Endodermal cell (in vitro differentiated cells): ENCODE measurements at regions not wholly inside any gene's neighbourhood (a gene's known extent, or its start where the extent isn't known, plus 50 kb on each side); places are given as distances from the start of the nearest gene placed in this dataset.

ENCODE experiments used
- DNase-seq: peaks from one replicate; pipeline ENCODE4 v3.0.0-alpha.2; 2017
- H3K27ac ChIP-seq: 2 replicates; pipeline ENCODE4 v1.5.1; 2013; ENCODE audit warnings: mild to moderate bottlenecking, low read depth, low read length, moderate library complexity
- H3K27me3 ChIP-seq: 2 replicates; pipeline ENCODE4 v1.6.1; 2013; ENCODE audit warnings: mild to moderate bottlenecking, low read length, moderate library complexity; ENCODE audit not compliant: insufficient read depth, control insufficient read depth, poor library complexity, severe bottlenecking
- H3K36me3 ChIP-seq: 2 replicates; pipeline ENCODE4 v1.7.0; 2013; ENCODE audit warnings: mild to moderate bottlenecking, low read length, moderate library complexity; ENCODE audit not compliant: control insufficient read depth, insufficient read depth
- H3K4me1 ChIP-seq: one replicate; pipeline ENCODE4 v1.7.0; 2013; ENCODE audit warnings: low read length; ENCODE audit not compliant: control insufficient read depth, insufficient read depth
- H3K4me3 ChIP-seq: 2 replicates; pipeline ENCODE4 v1.5.1; 2013; ENCODE audit warnings: mild to moderate bottlenecking, low read length, moderate library complexity
- H3K9ac ChIP-seq: 2 replicates; pipeline ENCODE4 v1.6.1; 2013; ENCODE audit warnings: mild to moderate bottlenecking, low read length, moderate library complexity; ENCODE audit not compliant: poor library complexity, severe bottlenecking; ENCODE audit errors: extremely low read depth
- H3K9me3 ChIP-seq: 2 replicates; pipeline ENCODE4 v1.6.1; 2013; ENCODE audit warnings: mild to moderate bottlenecking, low read length, moderate library complexity; ENCODE audit not compliant: control insufficient read depth
- H3K27ac Mint-ChIP-seq: 2 replicates; pipeline ENCODE4 v1.8.0; 2020; ENCODE audit warnings: mixed read lengths
- H3K27me3 Mint-ChIP-seq: 2 replicates; pipeline ENCODE4 v1.8.0; 2021; ENCODE audit warnings: mild to moderate bottlenecking, mixed read lengths; ENCODE audit not compliant: insufficient read depth
- H3K36me3 Mint-ChIP-seq: 2 replicates; pipeline ENCODE4 v1.8.0; 2020; ENCODE audit warnings: low read depth, mixed read lengths
- H3K4me1 Mint-ChIP-seq: 2 replicates; pipeline ENCODE4 v1.8.0; 2020; ENCODE audit warnings: mixed read lengths
- H3K4me3 Mint-ChIP-seq: 2 replicates; pipeline ENCODE4 v1.8.0; 2020; ENCODE audit warnings: mild to moderate bottlenecking, moderate library complexity, mixed read lengths
- H3K9me3 Mint-ChIP-seq: 2 replicates; pipeline ENCODE4 v1.8.0; 2020; ENCODE audit warnings: mild to moderate bottlenecking, mixed read lengths
- CTCF ChIP-seq: fragments of 200-600 bp; sonication (generic); conservative IDR thresholded peaks from 2 replicates; pipeline ENCODE4 v1.5.0; 2021; ENCODE audit warnings: antibody characterized with exemption, mild to moderate bottlenecking
- WGBS, 2 experiments: methylation state at CpG; one replicate each; pipeline versions ENCODE4 v1.1.5 to v1.1.7; 2013; ENCODE audit warnings: missing lambda C conversion rate in 2 of 2, mixed read lengths in 1 of 2; ENCODE audit not compliant: insufficient coverage in 1 of 2, insufficient read length in 1 of 2; 5-methylcytosine and 5-hydroxymethylcytosine counted together

GRCh38 chr5:90168399-90168798, 241.2 kb downstream of the CETN3 start:
- Histone ChIP-seq H3K36me3 (no peaks in the 10 kb centered on the region), H3K4me3 (no peak overlapping the region), H3K27me3 (no peaks in the 10 kb centered on the region), H3K27ac (no peak overlapping the region), H3K4me1 (no peaks in the 10 kb centered on the region), H3K9ac (no peak overlapping the region), H3K9me3 (no peaks in the 10 kb centered on the region)
- no peak for DNase-seq
- Mint-ChIP-seq H3K27ac (no peak overlapping the region), H3K4me3 (no peak overlapping the region), H3K27me3 (no peaks in the 10 kb centered on the region), H3K4me1 (peaks cover 21% of the 10 kb centered on the region), H3K36me3 (no peaks in the 10 kb centered on the region), H3K9me3 (no peaks in the 10 kb centered on the region)
- no peak for TF ChIP-seq CTCF
- 97% methylated on average over 2 of the region's 2 CpGs; no CpG with 5 or more reads in 1 of the 2 experiments for WGBS, 2 experiments

- no peak for DNase-seq
- H3K27me3 Mint-ChIP-seq, result no peaks in the 10 kb centered on the region
- Histone ChIP-seq H3K27me3 (no peaks in the 10 kb centered on the region), H3K27ac (no peak overlapping the region), H3K9me3 (no peaks in the 10 kb centered on the region), H3K36me3 (no peaks in the 10 kb centered on the region), H3K4me1 (peaks cover 4% of the 10 kb centered on the region), H3K9ac (no peak overlapping the region), H3K4me3 (no peak overlapping the region)
- no peaks in the 10 kb centered on the region for H3K36me3 Mint-ChIP-seq
- H3K9me3 Mint-ChIP-seq, result no peaks in the 10 kb centered on the region
- H3K4me1 Mint-ChIP-seq, result peaks cover 33% of the 10 kb centered on the region
- no peak overlapping the region for H3K4me3 Mint-ChIP-seq
- no peak for TF ChIP-seq CTCF
- no peak overlapping the region for H3K27ac Mint-ChIP-seq
These were observed 242.7 kb downstream of the CETN3 start for GRCh38 chr5:90166816-90167215.

- H3K27ac Mint-ChIP-seq, result no peak overlapping the region
- H3K27ac ChIP-seq, result no peak overlapping the region
These were observed 247.2 kb downstream of the CETN3 start for GRCh38 chr5:90162324-90162723.

More at GRCh38 chr5:90162324-90162723, 247.2 kb downstream of the CETN3 start:
- Histone ChIP-seq H3K9me3 (no peaks in the 10 kb centered on the region), H3K4me1 (peaks cover 7% of the 10 kb centered on the region), H3K36me3 (no peaks in the 10 kb centered on the region), H3K9ac (no peak overlapping the region), H3K4me3 (no peak overlapping the region), H3K27me3 (no peaks in the 10 kb centered on the region)
- DNase-seq, result peak; percentile 53
- H3K27me3 Mint-ChIP-seq, result no peaks in the 10 kb centered on the region
- WGBS, 2 experiments, result 79 to 88% methylated on average over 3 to 4 of the region's 4 CpGs
- peaks cover 36% of the 10 kb centered on the region for H3K4me1 Mint-ChIP-seq
- H3K4me3 Mint-ChIP-seq, result no peak overlapping the region
- no peaks in the 10 kb centered on the region for H3K36me3 Mint-ChIP-seq
- H3K9me3 Mint-ChIP-seq, result no peaks in the 10 kb centered on the region
- TF ChIP-seq CTCF, result no peak
